ENCODE measurements at regions not wholly inside any gene's neighbourhood (a gene's known extent, or its start where the extent isn't known, plus 50 kb on each side); places are given as distances from the start of the nearest gene placed in this dataset.

DNA sequence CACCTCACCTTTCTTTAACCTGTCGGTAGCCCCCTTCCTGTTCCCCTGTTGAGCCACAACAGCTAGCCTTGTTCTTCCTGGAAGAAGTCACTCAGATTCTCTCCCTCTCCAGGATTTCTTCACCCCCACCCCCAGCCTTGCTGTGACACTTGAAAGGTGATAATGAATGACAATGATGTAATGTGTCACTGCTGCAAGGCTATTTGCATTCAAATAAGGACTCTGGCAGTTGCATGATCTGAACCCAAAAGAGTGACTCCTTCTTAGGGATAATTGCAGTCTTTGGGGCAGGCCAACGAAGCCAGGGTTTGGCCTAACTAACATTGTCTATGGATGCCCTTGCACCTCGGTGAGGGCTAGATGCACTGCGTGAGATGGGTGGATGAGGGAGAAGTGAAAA, 154.4 kb upstream of the CLINT1 start:
- Mint-ChIP-seq H3K4me3 (no peak overlapping the region), H3K27ac (no peak overlapping the region)

DNA sequence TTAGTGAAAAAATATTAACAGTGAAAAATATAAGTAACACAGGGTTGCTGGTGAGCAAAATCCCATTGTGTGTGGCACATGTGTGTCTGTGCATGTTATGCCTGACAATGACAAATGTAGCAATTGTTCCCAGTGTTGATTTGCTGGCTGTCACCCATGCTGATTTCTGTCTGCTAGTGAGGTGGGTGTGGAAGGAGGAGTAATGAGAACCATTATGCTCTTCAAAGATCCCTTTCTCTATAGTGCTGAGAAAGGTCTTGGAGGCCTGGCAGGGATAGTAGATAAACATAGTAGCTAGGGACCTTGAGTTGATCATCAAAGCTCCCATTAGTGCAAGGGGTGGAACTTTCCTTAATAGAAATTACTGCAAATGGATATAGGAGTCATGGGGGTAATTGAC, 152.5 kb upstream of the CLINT1 start:
- no peak overlapping the region for H3K4me3 Mint-ChIP-seq
- H3K27ac Mint-ChIP-seq, result no peak overlapping the region
- no peaks in the 10 kb centered on the region for H3K4me1 Mint-ChIP-seq
- H3K27me3 Mint-ChIP-seq, result peaks cover 6% of the 10 kb centered on the region
- ATAC-seq (no peak), DNase-seq (no peak)
- H3K9me3 Mint-ChIP-seq, result no peaks in the 10 kb centered on the region
- no peaks in the 10 kb centered on the region for H3K36me3 Mint-ChIP-seq (ENCODE audit: low read depth)

More for the DNA sequence above, 154.4 kb upstream of the CLINT1 start:
- DNase-seq (no peak), ATAC-seq (no peak)
- Mint-ChIP-seq H3K4me1 (no peaks in the 10 kb centered on the region), H3K27me3 (no peaks in the 10 kb centered on the region), H3K36me3 (ENCODE audit: low read depth) (no peaks in the 10 kb centered on the region), H3K9me3 (no peaks in the 10 kb centered on the region)

- H3K9me3 Mint-ChIP-seq, result no peaks in the 10 kb centered on the region
- DNase-seq (no peak), ATAC-seq (no peak)
- no peak overlapping the region for H3K27ac Mint-ChIP-seq
- H3K27me3 Mint-ChIP-seq, result peaks cover 6% of the 10 kb centered on the region
- H3K4me1 Mint-ChIP-seq, result no peaks in the 10 kb centered on the region
- no peaks in the 10 kb centered on the region for H3K36me3 Mint-ChIP-seq (ENCODE audit: low read depth)
- no peak overlapping the region for H3K4me3 Mint-ChIP-seq
These were observed 151.9 kb upstream of the CLINT1 start for GRCh38 chr5:158010831-158011230.

- ATAC-seq (no peak), DNase-seq (no peak)
- H3K27ac Mint-ChIP-seq, result no peak overlapping the region
- H3K27me3 Mint-ChIP-seq, result peaks cover 8% of the 10 kb centered on the region
- H3K4me3 Mint-ChIP-seq, result no peak overlapping the region
- no peaks in the 10 kb centered on the region for H3K9me3 Mint-ChIP-seq
- no peaks in the 10 kb centered on the region for H3K4me1 Mint-ChIP-seq
- no peaks in the 10 kb centered on the region for H3K36me3 Mint-ChIP-seq (ENCODE audit: low read depth)
These were observed 148.4 kb upstream of the CLINT1 start for GRCh38 chr5:158007336-158007735.

GRCh38 chr5:157999696-158000095, 140.8 kb upstream of the CLINT1 start:
- no peaks in the 10 kb centered on the region for H3K9me3 Mint-ChIP-seq
- ATAC-seq, result no peak
- H3K4me1 Mint-ChIP-seq, result peaks cover 2% of the 10 kb centered on the region
- no peak for DNase-seq
- H3K27ac Mint-ChIP-seq, result no peak overlapping the region
- H3K27me3 Mint-ChIP-seq, result peaks cover 5% of the 10 kb centered on the region
- no peak overlapping the region for H3K4me3 Mint-ChIP-seq
- H3K36me3 Mint-ChIP-seq (ENCODE audit: low read depth), result no peaks in the 10 kb centered on the region

DNA sequence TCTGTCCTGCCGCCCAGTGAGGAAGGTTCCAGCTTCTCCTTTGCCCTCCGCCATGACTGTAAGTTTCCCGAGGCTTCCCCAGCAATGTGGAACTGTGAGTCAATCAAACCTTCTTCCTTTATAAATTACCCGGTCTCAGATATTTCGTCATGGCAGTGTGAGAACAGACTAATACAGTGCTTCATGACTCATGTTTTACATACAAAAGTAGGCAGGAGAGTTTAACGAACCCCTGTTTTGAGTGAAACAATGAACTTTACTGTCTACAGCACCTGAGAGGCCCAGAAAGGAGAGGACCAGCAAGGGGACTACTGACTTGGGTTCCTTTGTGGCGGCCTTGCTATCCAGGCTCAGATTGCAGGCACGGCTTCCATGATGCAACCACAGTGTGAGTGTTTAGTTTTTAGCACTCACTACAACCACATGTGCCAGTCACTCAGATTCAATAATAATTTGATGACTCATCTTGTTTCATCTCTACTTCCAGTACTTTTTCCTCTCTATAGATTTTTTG, 139.1 kb upstream of the CLINT1 start:
- ATAC-seq (no peak), DNase-seq (no peak)
- Mint-ChIP-seq H3K9me3 (no peaks in the 10 kb centered on the region), H3K27ac (no peak overlapping the region), H3K27me3 (peaks cover 17% of the 10 kb centered on the region), H3K36me3 (ENCODE audit: low read depth) (no peaks in the 10 kb centered on the region), H3K4me3 (no peak overlapping the region), H3K4me1 (peaks cover 9% of the 10 kb centered on the region)

- no peaks in the 10 kb centered on the region for H3K9me3 Mint-ChIP-seq
- no peak overlapping the region for H3K4me3 Mint-ChIP-seq
- H3K4me1 Mint-ChIP-seq, result peaks cover 9% of the 10 kb centered on the region
- H3K27ac Mint-ChIP-seq, result no peak overlapping the region
- H3K27me3 Mint-ChIP-seq, result peaks cover 25% of the 10 kb centered on the region
- ATAC-seq (peak; percentile 78), DNase-seq (peak; percentile 43)
- H3K36me3 Mint-ChIP-seq (ENCODE audit: low read depth), result no peaks in the 10 kb centered on the region
These were observed 136.1 kb upstream of the CLINT1 start for GRCh38 chr5:157994906-157995519.

GRCh38 chr5:157993986-157994691, 135.2 kb upstream of the CLINT1 start:
- ATAC-seq (no peak), DNase-seq (no peak)
- H3K4me3 Mint-ChIP-seq, result no peak overlapping the region
- peaks cover 33% of the 10 kb centered on the region for H3K27me3 Mint-ChIP-seq
- H3K4me1 Mint-ChIP-seq, result peaks cover 9% of the 10 kb centered on the region
- no peaks in the 10 kb centered on the region for H3K9me3 Mint-ChIP-seq
- H3K27ac Mint-ChIP-seq, result no peak overlapping the region
- no peaks in the 10 kb centered on the region for H3K36me3 Mint-ChIP-seq (ENCODE audit: low read depth)

DNA sequence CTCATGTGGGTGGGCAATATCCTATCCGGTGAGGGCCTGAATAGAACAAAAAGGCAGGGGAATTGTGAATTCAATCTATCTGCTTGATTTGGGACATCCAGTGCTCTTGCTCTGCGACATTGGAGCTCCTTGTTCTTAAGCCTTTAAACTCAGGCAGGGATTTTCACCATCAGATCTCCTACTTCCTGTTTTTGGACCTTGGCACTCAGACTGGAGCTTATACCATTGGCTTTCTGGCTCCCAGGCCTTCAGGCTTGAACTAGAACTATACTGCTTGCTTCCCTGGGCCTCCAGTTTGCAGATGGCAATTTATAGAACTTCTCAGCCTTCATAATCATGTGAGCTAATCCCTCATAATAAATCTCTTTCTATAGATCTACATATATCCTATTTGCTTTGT, 134.3 kb upstream of the CLINT1 start:
- no peak overlapping the region for H3K27ac Mint-ChIP-seq
- H3K4me1 Mint-ChIP-seq, result peaks cover 9% of the 10 kb centered on the region
- ATAC-seq (no peak), DNase-seq (no peak)
- no peaks in the 10 kb centered on the region for H3K36me3 Mint-ChIP-seq (ENCODE audit: low read depth)
- H3K4me3 Mint-ChIP-seq, result no peak overlapping the region
- peaks cover 35% of the 10 kb centered on the region for H3K27me3 Mint-ChIP-seq
- no peaks in the 10 kb centered on the region for H3K9me3 Mint-ChIP-seq

GRCh38 chr5:157990583-157991181, 131.7 kb upstream of the CLINT1 start:
- H3K4me3 Mint-ChIP-seq, result no peak overlapping the region
- no peak overlapping the region for H3K27ac Mint-ChIP-seq
- DNase-seq (no peak), ATAC-seq (no peak)
- peaks cover 35% of the 10 kb centered on the region for H3K27me3 Mint-ChIP-seq
- no peaks in the 10 kb centered on the region for H3K36me3 Mint-ChIP-seq (ENCODE audit: low read depth)
- no peaks in the 10 kb centered on the region for H3K9me3 Mint-ChIP-seq
- H3K4me1 Mint-ChIP-seq, result peaks cover 9% of the 10 kb centered on the region

GRCh38 chr5:157989296-157989695, 130.4 kb upstream of the CLINT1 start:
- peaks cover 4% of the 10 kb centered on the region for H3K4me1 Mint-ChIP-seq
- H3K9me3 Mint-ChIP-seq, result no peaks in the 10 kb centered on the region
- H3K4me3 Mint-ChIP-seq, result no peak overlapping the region
- no peak overlapping the region for H3K27ac Mint-ChIP-seq
- peaks cover 27% of the 10 kb centered on the region for H3K27me3 Mint-ChIP-seq
- no peaks in the 10 kb centered on the region for H3K36me3 Mint-ChIP-seq (ENCODE audit: low read depth)
- DNase-seq, result no peak
- ATAC-seq, result no peak

GRCh38 chr5:157987259-157987658, 128.3 kb upstream of the CLINT1 start:
- Mint-ChIP-seq H3K27ac (no peak overlapping the region), H3K4me1 (no peaks in the 10 kb centered on the region), H3K27me3 (peaks cover 20% of the 10 kb centered on the region), H3K4me3 (no peak overlapping the region), H3K36me3 (ENCODE audit: low read depth) (no peaks in the 10 kb centered on the region), H3K9me3 (peaks cover 2% of the 10 kb centered on the region)
- no peak for DNase-seq
- ATAC-seq, result no peak

DNA sequence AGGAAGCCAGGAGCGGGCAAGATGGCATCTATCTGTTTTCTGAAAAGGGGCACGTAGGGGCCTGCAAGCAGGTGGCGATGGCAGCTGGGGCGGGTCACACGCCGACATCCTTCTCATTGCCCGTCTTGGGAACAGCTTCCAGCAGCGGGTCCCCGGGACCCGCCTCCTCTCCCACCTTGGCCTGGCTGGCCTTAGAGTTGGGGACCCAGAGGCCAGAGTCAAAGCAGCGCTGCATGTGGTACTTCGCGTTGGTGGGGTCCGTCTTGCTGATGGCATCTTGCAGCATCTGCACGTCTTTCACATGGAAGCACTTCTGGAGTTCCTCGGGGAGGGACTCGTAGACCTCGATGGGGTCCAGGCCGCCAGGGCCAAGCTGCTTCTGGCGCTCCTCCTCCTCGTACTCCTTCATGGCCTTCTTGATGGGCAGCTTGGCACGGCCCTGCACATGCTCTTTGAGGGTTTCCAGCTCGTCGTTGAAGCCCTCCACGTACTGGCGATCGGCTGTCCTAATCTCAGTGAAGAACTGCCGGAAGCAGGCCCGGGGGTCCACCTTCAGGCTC, 127.6 kb upstream of the CLINT1 start:
- Mint-ChIP-seq H3K4me3 (no peak overlapping the region), H3K9me3 (peaks cover 3% of the 10 kb centered on the region), H3K27me3 (peaks cover 16% of the 10 kb centered on the region), H3K27ac (no peak overlapping the region), H3K4me1 (no peaks in the 10 kb centered on the region), H3K36me3 (ENCODE audit: low read depth) (no peaks in the 10 kb centered on the region)
- DNase-seq (no peak), ATAC-seq (no peak)

DNA sequence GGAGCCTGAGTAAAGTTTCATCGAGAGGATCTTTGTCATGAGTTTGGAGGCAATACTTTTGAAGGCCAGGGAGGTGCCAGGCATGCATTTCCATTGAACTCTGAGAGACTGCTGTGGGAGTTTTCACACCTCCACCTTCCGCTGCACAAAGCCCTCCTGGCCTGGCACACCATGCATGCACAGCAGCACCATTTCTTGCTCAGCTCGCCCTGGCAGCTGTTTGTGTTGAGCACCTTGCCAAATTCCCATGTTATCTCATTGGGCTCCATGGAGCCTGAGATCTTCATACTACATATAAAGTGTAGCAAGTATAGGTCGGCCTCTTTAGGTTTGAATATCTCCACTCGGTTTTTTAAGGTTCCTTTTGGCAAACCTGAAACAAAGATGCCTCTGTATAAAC, 125.7 kb upstream of the CLINT1 start:
- Mint-ChIP-seq H3K4me1 (no peaks in the 10 kb centered on the region), H3K36me3 (ENCODE audit: low read depth) (no peaks in the 10 kb centered on the region), H3K27ac (no peak overlapping the region), H3K4me3 (no peak overlapping the region), H3K27me3 (peaks cover 8% of the 10 kb centered on the region), H3K9me3 (peaks cover 3% of the 10 kb centered on the region)
- ATAC-seq, result no peak
- no peak for DNase-seq
